OCI-LY1 (cell line): ENCODE measurements at regions not wholly inside any gene's neighbourhood (a gene's known extent, or its start where the extent isn't known, plus 50 kb on each side); places are given as distances from the start of the nearest gene placed in this dataset.

ENCODE experiments used
- EZH2 ChIP-seq: fragments of 200-600 bp; sonication (generic), shearing (Covaris generic); IDR thresholded peaks from 2 replicates; pipeline ENCODE4 v1.8.0; 2017; ENCODE audit warnings: borderline replicate concordance, mixed run types, mild to moderate bottlenecking, antibody characterized with exemption, low read length, moderate library complexity, mixed read lengths
- TF ChIP-seq, protein P1 (sequence below): fragments of 200-600 bp; sonication (generic), shearing (Covaris generic); IDR thresholded peaks from 2 replicates; pipeline ENCODE4 v1.5.1; 2017; ENCODE audit warnings: mild to moderate bottlenecking, antibody characterized with exemption, low read length, moderate library complexity, mixed read lengths

- TF ChIP-seq, protein P1, sequence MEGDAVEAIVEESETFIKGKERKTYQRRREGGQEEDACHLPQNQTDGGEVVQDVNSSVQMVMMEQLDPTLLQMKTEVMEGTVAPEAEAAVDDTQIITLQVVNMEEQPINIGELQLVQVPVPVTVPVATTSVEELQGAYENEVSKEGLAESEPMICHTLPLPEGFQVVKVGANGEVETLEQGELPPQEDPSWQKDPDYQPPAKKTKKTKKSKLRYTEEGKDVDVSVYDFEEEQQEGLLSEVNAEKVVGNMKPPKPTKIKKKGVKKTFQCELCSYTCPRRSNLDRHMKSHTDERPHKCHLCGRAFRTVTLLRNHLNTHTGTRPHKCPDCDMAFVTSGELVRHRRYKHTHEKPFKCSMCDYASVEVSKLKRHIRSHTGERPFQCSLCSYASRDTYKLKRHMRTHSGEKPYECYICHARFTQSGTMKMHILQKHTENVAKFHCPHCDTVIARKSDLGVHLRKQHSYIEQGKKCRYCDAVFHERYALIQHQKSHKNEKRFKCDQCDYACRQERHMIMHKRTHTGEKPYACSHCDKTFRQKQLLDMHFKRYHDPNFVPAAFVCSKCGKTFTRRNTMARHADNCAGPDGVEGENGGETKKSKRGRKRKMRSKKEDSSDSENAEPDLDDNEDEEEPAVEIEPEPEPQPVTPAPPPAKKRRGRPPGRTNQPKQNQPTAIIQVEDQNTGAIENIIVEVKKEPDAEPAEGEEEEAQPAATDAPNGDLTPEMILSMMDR, result no peak
- no peak for TF ChIP-seq EZH2
Observed at GRCh38 chr5:21424907-21425306, 1428.2 kb downstream of the CDH12 start.
